ENCODE measurements at regions not wholly inside any gene's neighbourhood (a gene's known extent, or its start where the extent isn't known, plus 50 kb on each side); places are given as distances from the start of the nearest gene placed in this dataset.

DNA sequence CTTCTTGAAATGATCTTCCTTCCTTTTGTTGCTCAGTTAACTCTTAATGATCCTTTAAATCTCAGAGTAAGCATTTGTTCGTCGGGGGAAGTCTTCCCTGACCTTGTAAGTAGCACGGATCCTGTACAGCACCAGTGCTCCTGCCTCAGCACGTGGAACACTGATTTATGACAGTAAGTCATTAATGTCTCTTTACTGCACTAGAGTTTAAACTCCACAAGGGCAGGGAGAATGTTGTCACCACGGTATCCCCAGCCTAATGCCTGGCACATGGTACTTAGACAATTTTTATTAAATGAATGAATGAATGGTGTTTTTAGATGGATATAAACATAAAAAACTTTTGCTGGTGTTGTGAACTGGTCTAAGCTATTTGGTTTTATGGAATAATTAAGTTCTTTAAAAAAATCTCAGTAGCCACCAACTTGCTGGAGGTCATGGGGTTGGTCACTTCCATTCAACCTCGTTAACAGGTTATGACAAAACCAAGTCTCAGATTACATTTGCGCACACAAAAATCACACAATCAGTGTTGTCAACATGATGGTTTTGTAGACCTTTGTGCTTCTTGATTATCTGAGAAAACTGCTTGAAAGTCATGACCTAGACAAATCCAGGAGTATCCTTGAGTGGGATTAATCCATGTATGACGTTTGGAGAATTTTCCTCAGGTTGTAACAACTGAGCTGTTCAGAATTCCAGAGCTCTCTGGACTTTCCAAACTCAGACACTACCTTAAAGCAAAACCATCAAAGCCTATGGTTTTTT is 326.9 kb downstream of the DUSP10 start:
- no peaks in the 10 kb centered on the region for H3K4me1 ChIP-seq
- intact Hi-C loops (cut with DNase I; ENCODE audit: low total_unique reads) = no loop called here
- no peaks in the 10 kb centered on the region for H3K36me3 ChIP-seq
- H3K27me3 ChIP-seq = no peaks in the 10 kb centered on the region
- in situ Hi-C loops (cut with MboI; ENCODE audit: low sequenced_read_pairs in 4 of 4) = no loop called here
- no peak for ATAC-seq
- H3K4me3 ChIP-seq = no peak overlapping the region
- H3K9me3 ChIP-seq = no peaks in the 10 kb centered on the region
- TF ChIP-seq, protein P1, sequence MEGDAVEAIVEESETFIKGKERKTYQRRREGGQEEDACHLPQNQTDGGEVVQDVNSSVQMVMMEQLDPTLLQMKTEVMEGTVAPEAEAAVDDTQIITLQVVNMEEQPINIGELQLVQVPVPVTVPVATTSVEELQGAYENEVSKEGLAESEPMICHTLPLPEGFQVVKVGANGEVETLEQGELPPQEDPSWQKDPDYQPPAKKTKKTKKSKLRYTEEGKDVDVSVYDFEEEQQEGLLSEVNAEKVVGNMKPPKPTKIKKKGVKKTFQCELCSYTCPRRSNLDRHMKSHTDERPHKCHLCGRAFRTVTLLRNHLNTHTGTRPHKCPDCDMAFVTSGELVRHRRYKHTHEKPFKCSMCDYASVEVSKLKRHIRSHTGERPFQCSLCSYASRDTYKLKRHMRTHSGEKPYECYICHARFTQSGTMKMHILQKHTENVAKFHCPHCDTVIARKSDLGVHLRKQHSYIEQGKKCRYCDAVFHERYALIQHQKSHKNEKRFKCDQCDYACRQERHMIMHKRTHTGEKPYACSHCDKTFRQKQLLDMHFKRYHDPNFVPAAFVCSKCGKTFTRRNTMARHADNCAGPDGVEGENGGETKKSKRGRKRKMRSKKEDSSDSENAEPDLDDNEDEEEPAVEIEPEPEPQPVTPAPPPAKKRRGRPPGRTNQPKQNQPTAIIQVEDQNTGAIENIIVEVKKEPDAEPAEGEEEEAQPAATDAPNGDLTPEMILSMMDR (IDR thresholded peaks at IDR 0.05 in 4 of 5, conservative IDR thresholded peaks at IDR 0.05 in 1 of 5) = no peak
- no peak for TF ChIP-seq POLR2A (IDR thresholded peaks at IDR 0.05)
- no peak for DNase-seq
- H3K27ac ChIP-seq = no peak overlapping the region

DNA sequence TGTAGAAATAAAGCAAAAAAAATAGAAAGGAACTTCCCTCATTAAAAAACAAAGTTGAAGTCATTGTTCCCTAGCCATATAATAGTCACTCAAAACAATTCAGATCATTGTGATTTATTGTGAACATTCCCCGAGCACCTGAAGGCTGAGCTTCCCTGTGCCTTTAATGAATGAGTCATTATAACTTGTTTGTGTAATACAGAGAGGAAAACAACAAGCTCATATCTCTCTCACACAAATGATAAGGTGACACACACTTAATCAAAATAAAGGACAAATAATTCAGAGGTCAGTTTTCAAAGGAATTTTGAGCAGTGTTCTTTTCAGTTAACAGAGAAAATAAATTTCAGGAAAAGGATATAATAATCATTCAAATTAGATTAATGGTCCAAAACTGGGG is 326.2 kb downstream of the DUSP10 start:
- H3K27me3 ChIP-seq = no peaks in the 10 kb centered on the region
- TF ChIP-seq, protein P1 (IDR thresholded peaks at IDR 0.05 in 4 of 5, conservative IDR thresholded peaks at IDR 0.05 in 1 of 5) = no peak
- TF ChIP-seq POLR2A (IDR thresholded peaks at IDR 0.05) = no peak
- intact Hi-C loops (cut with DNase I; ENCODE audit: low total_unique reads) = no loop called here
- in situ Hi-C loops (cut with MboI; ENCODE audit: low sequenced_read_pairs in 4 of 4) = no loop called here
- DNase-seq = no peak
- no peaks in the 10 kb centered on the region for H3K36me3 ChIP-seq
- H3K27ac ChIP-seq = no peak overlapping the region
- no peak for ATAC-seq
- H3K4me1 ChIP-seq = no peaks in the 10 kb centered on the region
- H3K4me3 ChIP-seq = no peak overlapping the region
- H3K9me3 ChIP-seq = no peaks in the 10 kb centered on the region

DNA sequence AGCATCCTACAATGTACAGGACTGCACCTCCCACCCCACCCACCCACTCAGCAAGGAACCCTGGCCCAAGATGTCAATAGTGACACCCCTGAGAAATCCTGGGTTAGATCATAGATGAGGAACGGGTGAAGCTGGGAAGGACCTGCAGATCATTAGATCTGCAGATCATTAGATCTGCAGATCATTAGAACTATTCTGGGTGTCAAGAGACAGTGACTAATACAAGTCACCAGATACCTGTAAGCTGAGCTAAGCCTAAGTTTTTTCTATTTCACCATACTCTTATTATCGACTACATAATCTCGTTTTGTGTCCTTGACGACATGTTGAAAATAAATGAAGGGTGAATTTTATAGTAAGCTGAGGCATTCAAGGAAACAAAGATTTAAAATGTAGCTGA is 325.7 kb downstream of the DUSP10 start:
- DNase-seq = no peak
- H3K27ac ChIP-seq = no peak overlapping the region
- no peaks in the 10 kb centered on the region for H3K36me3 ChIP-seq
- intact Hi-C loops (cut with DNase I; ENCODE audit: low total_unique reads) = no loop called here
- ATAC-seq = no peak
- TF ChIP-seq POLR2A (IDR thresholded peaks at IDR 0.05) = no peak
- TF ChIP-seq, protein P1 (IDR thresholded peaks at IDR 0.05 in 4 of 5, conservative IDR thresholded peaks at IDR 0.05 in 1 of 5) = no peak
- no peaks in the 10 kb centered on the region for H3K9me3 ChIP-seq
- in situ Hi-C loops (cut with MboI; ENCODE audit: low sequenced_read_pairs in 4 of 4) = no loop called here
- no peak overlapping the region for H3K4me3 ChIP-seq
- H3K27me3 ChIP-seq = no peaks in the 10 kb centered on the region
- no peaks in the 10 kb centered on the region for H3K4me1 ChIP-seq

DNA sequence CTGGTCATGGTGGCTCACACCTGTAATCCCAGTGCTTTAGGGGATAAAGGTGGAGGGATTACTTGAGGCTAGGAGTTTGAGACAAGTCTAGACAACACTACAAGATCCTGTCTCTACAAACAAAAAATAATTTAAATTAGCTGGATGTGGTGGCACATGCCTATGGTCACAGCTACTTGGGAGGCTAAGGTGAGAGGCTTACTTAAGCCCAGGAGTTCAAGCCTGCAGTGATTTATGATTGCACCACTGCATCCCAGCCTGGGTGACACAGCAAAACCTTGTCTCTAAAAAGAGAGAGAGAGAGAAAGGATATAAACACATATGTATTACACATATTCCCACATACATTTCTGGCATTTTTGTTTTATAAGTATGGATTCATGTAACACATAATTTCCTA is 325.2 kb downstream of the DUSP10 start:
- Histone ChIP-seq H3K4me1 (no peaks in the 10 kb centered on the region), H3K36me3 (no peaks in the 10 kb centered on the region), H3K27me3 (no peaks in the 10 kb centered on the region), H3K27ac (no peak overlapping the region), H3K4me3 (no peak overlapping the region), H3K9me3 (no peaks in the 10 kb centered on the region)
- no peak for ATAC-seq
- TF ChIP-seq POLR2A (IDR thresholded peaks at IDR 0.05) = no peak
- TF ChIP-seq, protein P1 (IDR thresholded peaks at IDR 0.05 in 4 of 5, conservative IDR thresholded peaks at IDR 0.05 in 1 of 5) = no peak
- no peak for DNase-seq
- in situ Hi-C loops (cut with MboI; ENCODE audit: low sequenced_read_pairs in 4 of 4) = no loop called here
- intact Hi-C loops (cut with DNase I; ENCODE audit: low total_unique reads) = no loop called here

DNA sequence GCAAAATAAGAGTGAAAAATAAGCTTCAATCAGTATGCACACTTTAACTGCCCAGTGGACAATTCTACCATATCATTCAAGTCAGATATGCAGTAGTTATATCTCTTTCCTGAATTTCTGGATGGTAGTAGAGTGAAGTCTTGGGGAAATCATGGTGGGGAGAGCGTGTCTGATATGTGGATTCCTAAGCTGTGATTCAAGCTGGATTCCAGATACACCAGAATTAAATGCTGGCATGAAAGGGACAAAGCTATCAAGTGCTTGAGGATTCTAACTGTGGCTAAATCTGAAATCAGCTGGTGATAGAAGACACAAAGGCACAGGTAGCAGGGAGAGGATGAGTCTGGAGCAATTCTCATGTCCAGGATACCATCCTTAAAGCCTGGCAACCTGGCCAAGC is 323.5 kb downstream of the DUSP10 start:
- TF ChIP-seq, protein P1 (IDR thresholded peaks at IDR 0.05 in 4 of 5, conservative IDR thresholded peaks at IDR 0.05 in 1 of 5) = no peak
- H3K36me3 ChIP-seq = no peaks in the 10 kb centered on the region
- in situ Hi-C loops (cut with MboI; ENCODE audit: low sequenced_read_pairs in 4 of 4) (no loop called here), intact Hi-C loops (cut with DNase I; ENCODE audit: low total_unique reads) (no loop called here)
- H3K4me1 ChIP-seq = no peaks in the 10 kb centered on the region
- no peaks in the 10 kb centered on the region for H3K27me3 ChIP-seq
- no peaks in the 10 kb centered on the region for H3K9me3 ChIP-seq
- no peak for DNase-seq
- no peak overlapping the region for H3K4me3 ChIP-seq
- no peak overlapping the region for H3K27ac ChIP-seq
- no peak for ATAC-seq
